ENCODE measurements at regions not wholly inside any gene's neighbourhood (a gene's known extent, or its start where the extent isn't known, plus 50 kb on each side); places are given as distances from the start of the nearest gene placed in this dataset.
A peak's percentile ranks its signal among the peaks of the same experiment; 100 is the strongest.

DNA sequence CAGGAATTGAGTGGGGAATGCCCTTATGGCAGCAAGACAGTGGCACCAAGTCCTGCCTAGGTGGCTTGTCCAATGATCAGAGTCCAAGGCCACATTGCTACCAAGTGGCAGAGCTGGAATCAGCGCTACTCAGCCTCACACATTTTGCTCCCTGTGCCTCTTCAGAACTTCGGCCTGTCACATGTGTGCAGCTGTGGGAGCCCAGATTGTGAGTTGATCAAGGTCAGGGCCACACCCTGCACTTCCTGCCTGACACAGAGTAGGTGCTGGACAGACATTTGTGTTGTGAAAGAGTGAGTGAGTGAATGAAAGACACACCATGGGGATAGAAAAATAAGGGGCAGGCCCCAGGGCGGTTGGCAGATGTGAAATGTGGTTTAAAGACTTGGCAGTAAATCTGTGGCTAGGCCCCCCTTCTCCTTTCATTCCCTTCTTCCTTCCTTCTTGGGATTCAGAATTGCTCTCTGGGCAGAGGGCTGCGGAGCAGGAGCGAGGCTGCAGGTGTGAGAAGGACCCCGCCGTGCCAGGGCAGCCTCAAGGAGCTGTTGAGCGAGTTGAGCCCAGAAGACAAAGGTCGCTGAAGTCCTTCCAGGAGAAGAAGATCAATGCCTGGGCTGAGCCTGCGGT, 83.5 kb downstream of the SLC25A47 start (continued):
- TF ChIP-seq SRF (CRISPR knock-in tag; IDR thresholded peaks at IDR 0.05) (no peak), BRF1 (IDR thresholded peaks at IDR 0.05; ENCODE audit: borderline replicate concordance, extremely low read depth, insufficient read length) (no peak), SPI1 (IDR thresholded peaks at IDR 0.05; ENCODE audit: borderline replicate concordance, low read depth, low read length) (peak; percentile 69), RBM25 (IDR thresholded peaks at IDR 0.05; ENCODE audit: low read depth, low read length, severe bottlenecking) (no peak)
- TF ChIP-seq, protein P1, sequence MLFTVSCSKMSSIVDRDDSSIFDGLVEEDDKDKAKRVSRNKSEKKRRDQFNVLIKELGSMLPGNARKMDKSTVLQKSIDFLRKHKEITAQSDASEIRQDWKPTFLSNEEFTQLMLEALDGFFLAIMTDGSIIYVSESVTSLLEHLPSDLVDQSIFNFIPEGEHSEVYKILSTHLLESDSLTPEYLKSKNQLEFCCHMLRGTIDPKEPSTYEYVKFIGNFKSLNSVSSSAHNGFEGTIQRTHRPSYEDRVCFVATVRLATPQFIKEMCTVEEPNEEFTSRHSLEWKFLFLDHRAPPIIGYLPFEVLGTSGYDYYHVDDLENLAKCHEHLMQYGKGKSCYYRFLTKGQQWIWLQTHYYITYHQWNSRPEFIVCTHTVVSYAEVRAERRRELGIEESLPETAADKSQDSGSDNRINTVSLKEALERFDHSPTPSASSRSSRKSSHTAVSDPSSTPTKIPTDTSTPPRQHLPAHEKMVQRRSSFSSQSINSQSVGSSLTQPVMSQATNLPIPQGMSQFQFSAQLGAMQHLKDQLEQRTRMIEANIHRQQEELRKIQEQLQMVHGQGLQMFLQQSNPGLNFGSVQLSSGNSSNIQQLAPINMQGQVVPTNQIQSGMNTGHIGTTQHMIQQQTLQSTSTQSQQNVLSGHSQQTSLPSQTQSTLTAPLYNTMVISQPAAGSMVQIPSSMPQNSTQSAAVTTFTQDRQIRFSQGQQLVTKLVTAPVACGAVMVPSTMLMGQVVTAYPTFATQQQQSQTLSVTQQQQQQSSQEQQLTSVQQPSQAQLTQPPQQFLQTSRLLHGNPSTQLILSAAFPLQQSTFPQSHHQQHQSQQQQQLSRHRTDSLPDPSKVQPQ (CRISPR knock-in tag; IDR thresholded peaks at IDR 0.05; ENCODE audit: borderline replicate concordance) = no peak
- TF ChIP-seq, protein P2, sequence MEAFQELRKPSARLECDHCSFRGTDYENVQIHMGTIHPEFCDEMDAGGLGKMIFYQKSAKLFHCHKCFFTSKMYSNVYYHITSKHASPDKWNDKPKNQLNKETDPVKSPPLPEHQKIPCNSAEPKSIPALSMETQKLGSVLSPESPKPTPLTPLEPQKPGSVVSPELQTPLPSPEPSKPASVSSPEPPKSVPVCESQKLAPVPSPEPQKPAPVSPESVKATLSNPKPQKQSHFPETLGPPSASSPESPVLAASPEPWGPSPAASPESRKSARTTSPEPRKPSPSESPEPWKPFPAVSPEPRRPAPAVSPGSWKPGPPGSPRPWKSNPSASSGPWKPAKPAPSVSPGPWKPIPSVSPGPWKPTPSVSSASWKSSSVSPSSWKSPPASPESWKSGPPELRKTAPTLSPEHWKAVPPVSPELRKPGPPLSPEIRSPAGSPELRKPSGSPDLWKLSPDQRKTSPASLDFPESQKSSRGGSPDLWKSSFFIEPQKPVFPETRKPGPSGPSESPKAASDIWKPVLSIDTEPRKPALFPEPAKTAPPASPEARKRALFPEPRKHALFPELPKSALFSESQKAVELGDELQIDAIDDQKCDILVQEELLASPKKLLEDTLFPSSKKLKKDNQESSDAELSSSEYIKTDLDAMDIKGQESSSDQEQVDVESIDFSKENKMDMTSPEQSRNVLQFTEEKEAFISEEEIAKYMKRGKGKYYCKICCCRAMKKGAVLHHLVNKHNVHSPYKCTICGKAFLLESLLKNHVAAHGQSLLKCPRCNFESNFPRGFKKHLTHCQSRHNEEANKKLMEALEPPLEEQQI (IDR thresholded peaks at IDR 0.05) = no peak
